ENCODE measurements at regions not wholly inside any gene's neighbourhood (a gene's known extent, or its start where the extent isn't known, plus 50 kb on each side); places are given as distances from the start of the nearest gene placed in this dataset.

GRCh38 chr22:27303718-27304117 lies 497.8 kb downstream of the MN1 start:
- Histone ChIP-seq H3K9ac (ENCODE audit: low read length) (no peak overlapping the region), H3K27ac (ENCODE audit: low read length) (no peak overlapping the region), H2AFZ (ENCODE audit: low read depth, low read length) (no peak overlapping the region)

GRCh38 chr22:27306771-27307170 lies 494.8 kb downstream of the MN1 start:
- H4K20me1 ChIP-seq (ENCODE audit: insufficient read depth, low read length), result no peaks in the 10 kb centered on the region
- no peaks in the 10 kb centered on the region for H3K4me1 ChIP-seq (ENCODE audit: low read length)
- H3K27me3 ChIP-seq (ENCODE audit: low read depth, low read length), result no peaks in the 10 kb centered on the region
- H3K27ac ChIP-seq (ENCODE audit: low read length), result no peak overlapping the region
- no peak overlapping the region for H2AFZ ChIP-seq (ENCODE audit: low read depth, low read length)
- H3K79me2 ChIP-seq (ENCODE audit: low read length), result no peaks in the 10 kb centered on the region
- no peak overlapping the region for H3K4me3 ChIP-seq (ENCODE audit: low read length)
- no peak overlapping the region for H3K9ac ChIP-seq (ENCODE audit: low read length)
- no peaks in the 10 kb centered on the region; the same call in 1 of the 2 replicates for H3K9me3 ChIP-seq (ENCODE audit: insufficient read depth, low read length)
- no peak overlapping the region for H3K4me2 ChIP-seq (ENCODE audit: low read length)
- TF ChIP-seq CTCF (IDR thresholded peaks at IDR 0.05; ENCODE audit: low read depth, low read length) (no peak), EZH2phosphoT487 (IDR thresholded peaks at IDR 0.05; ENCODE audit: low read depth) (no peak)
- H3K36me3 ChIP-seq (replicated peaks; ENCODE audit: low read depth, low read length), result no peaks in the 10 kb centered on the region

More at GRCh38 chr22:27303718-27304117, 497.8 kb downstream of the MN1 start:
- H4K20me1 ChIP-seq (ENCODE audit: insufficient read depth, low read length), result no peaks in the 10 kb centered on the region
- H3K36me3 ChIP-seq (replicated peaks; ENCODE audit: low read depth, low read length), result no peaks in the 10 kb centered on the region
- H3K9me3 ChIP-seq (ENCODE audit: insufficient read depth, low read length), result no peaks in the 10 kb centered on the region; the same call in 1 of the 2 replicates
- no peak overlapping the region for H3K4me2 ChIP-seq (ENCODE audit: low read length)
- H3K4me3 ChIP-seq (ENCODE audit: low read length), result no peak overlapping the region
- TF ChIP-seq EZH2phosphoT487 (IDR thresholded peaks at IDR 0.05; ENCODE audit: low read depth) (no peak), CTCF (IDR thresholded peaks at IDR 0.05; ENCODE audit: low read depth, low read length) (no peak)
- no peaks in the 10 kb centered on the region for H3K79me2 ChIP-seq (ENCODE audit: low read length)
- no peaks in the 10 kb centered on the region for H3K4me1 ChIP-seq (ENCODE audit: low read length)
- H3K27me3 ChIP-seq (ENCODE audit: low read depth, low read length), result peaks cover 8% of the 10 kb centered on the region; the same call in 1 of the 2 replicates

GRCh38 chr22:27307545-27308247 lies 493.9 kb downstream of the MN1 start:
- Histone ChIP-seq H3K36me3 (replicated peaks; ENCODE audit: low read depth, low read length) (no peaks in the 10 kb centered on the region), H3K4me2 (ENCODE audit: low read length) (no peak overlapping the region), H3K9me3 (ENCODE audit: insufficient read depth, low read length) (no peaks in the 10 kb centered on the region; the same call in 1 of the 2 replicates), H4K20me1 (ENCODE audit: insufficient read depth, low read length) (no peaks in the 10 kb centered on the region), H3K79me2 (ENCODE audit: low read length) (no peaks in the 10 kb centered on the region), H2AFZ (ENCODE audit: low read depth, low read length) (peak overlapping the region; percentile 24; the same call in 1 of the 2 replicates), H3K9ac (ENCODE audit: low read length) (no peak overlapping the region), H3K27ac (ENCODE audit: low read length) (no peak overlapping the region), H3K4me3 (ENCODE audit: low read length) (no peak overlapping the region), H3K27me3 (ENCODE audit: low read depth, low read length) (no peaks in the 10 kb centered on the region), H3K4me1 (ENCODE audit: low read length) (no peaks in the 10 kb centered on the region)
- TF ChIP-seq CTCF (IDR thresholded peaks at IDR 0.05; ENCODE audit: low read depth, low read length) (no peak), EZH2phosphoT487 (IDR thresholded peaks at IDR 0.05; ENCODE audit: low read depth) (no peak)

- Histone ChIP-seq H3K36me3 (replicated peaks; ENCODE audit: low read depth, low read length) (no peaks in the 10 kb centered on the region), H3K27ac (ENCODE audit: low read length) (no peak overlapping the region), H3K9me3 (ENCODE audit: insufficient read depth, low read length) (no peaks in the 10 kb centered on the region; the same call in 1 of the 2 replicates), H3K4me1 (ENCODE audit: low read length) (no peaks in the 10 kb centered on the region), H4K20me1 (ENCODE audit: insufficient read depth, low read length) (no peaks in the 10 kb centered on the region), H3K9ac (ENCODE audit: low read length) (no peak overlapping the region), H3K4me3 (ENCODE audit: low read length) (no peak overlapping the region), H3K4me2 (ENCODE audit: low read length) (no peak overlapping the region), H2AFZ (ENCODE audit: low read depth, low read length) (no peak overlapping the region), H3K79me2 (ENCODE audit: low read length) (no peaks in the 10 kb centered on the region), H3K27me3 (ENCODE audit: low read depth, low read length) (no peaks in the 10 kb centered on the region)
- TF ChIP-seq CTCF (IDR thresholded peaks at IDR 0.05; ENCODE audit: low read depth, low read length) (no peak), EZH2phosphoT487 (IDR thresholded peaks at IDR 0.05; ENCODE audit: low read depth) (no peak)
Measured at GRCh38 chr22:27308513-27308912, 493.0 kb downstream of the MN1 start.
